ENCODE measurements at regions not wholly inside any gene's neighbourhood (a gene's known extent, or its start where the extent isn't known, plus 50 kb on each side); places are given as distances from the start of the nearest gene placed in this dataset.
A peak's percentile ranks its signal among the peaks of the same experiment; 100 is the strongest.
"Not testable (repeated sequence)": the region's sequence is repeated elsewhere in the genome, so short reads cannot be mapped to it uniquely, and the experiment has no call there.

DNA sequence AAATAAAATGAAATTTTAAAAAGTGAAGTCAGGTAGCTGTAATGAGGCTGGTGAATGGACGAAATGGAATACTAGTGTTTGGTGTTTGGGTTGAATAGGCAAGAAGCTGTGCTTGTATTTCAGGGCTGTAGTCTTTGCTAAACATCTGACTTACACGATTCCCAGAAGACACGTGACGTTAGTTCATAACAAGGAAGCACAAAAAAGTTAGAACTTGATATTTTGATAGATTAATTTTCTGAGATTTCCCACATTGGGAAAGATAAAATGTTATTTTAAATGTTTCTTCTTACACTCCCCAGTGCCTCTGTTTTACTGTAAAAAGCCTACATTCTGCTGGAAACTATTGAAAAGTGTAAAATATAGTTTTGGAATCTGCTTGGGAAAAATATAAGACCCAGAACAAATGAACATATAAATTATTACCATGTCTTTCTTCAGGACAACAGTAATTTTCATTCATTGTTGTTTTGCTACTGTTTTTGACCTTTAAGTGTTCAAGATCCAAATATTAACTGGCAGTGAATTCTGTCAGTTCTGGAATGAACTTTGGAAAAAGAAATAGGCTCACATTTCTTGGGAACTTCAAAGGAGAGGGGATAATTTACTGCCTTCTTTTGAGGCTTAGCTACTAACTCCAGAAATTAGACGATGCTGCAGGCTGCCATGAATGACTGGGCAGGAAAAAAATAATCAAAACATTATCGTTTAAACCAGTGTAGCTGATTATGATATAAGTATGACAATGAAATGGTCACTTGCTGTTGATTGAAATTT lies 241.3 kb downstream of the SLITRK6 start:
- DNase-seq = no peak
- no peak overlapping the region for H3K4me3 ChIP-seq
- BruUV-seq (replicated peaks) = no TSS peak
- no peaks in the 10 kb centered on the region for H3K36me3 ChIP-seq (ENCODE audit: low read depth)
- no peak for TF ChIP-seq EZH2 (IDR thresholded peaks at IDR 0.05; ENCODE audit: low read depth)
- TF ChIP-seq, protein P1, sequence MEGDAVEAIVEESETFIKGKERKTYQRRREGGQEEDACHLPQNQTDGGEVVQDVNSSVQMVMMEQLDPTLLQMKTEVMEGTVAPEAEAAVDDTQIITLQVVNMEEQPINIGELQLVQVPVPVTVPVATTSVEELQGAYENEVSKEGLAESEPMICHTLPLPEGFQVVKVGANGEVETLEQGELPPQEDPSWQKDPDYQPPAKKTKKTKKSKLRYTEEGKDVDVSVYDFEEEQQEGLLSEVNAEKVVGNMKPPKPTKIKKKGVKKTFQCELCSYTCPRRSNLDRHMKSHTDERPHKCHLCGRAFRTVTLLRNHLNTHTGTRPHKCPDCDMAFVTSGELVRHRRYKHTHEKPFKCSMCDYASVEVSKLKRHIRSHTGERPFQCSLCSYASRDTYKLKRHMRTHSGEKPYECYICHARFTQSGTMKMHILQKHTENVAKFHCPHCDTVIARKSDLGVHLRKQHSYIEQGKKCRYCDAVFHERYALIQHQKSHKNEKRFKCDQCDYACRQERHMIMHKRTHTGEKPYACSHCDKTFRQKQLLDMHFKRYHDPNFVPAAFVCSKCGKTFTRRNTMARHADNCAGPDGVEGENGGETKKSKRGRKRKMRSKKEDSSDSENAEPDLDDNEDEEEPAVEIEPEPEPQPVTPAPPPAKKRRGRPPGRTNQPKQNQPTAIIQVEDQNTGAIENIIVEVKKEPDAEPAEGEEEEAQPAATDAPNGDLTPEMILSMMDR (conservative IDR thresholded peaks at IDR 0.05) = no peak
- H3K79me2 ChIP-seq (ENCODE audit: low read depth) = no peaks in the 10 kb centered on the region
- no peaks in the 10 kb centered on the region for H3K27me3 ChIP-seq (ENCODE audit: insufficient read depth, low read depth)
- H3K27ac ChIP-seq = no peak overlapping the region
- H2AFZ ChIP-seq = 0 out of 2 replicates have a peak overlapping the region, but pooled peaks have one; percentile 37
- H3K9me3 ChIP-seq (ENCODE audit: insufficient read depth, low read depth) = peaks cover 3% of the 10 kb centered on the region; the same call in 1 of the 2 replicates
- H3F3A ChIP-seq (ENCODE audit: insufficient read depth, low read depth) = no peaks in the 10 kb centered on the region
- no peaks in the 10 kb centered on the region for H3K9me2 ChIP-seq (ENCODE audit: insufficient read depth)
- H3K4me1 ChIP-seq (replicated peaks; ENCODE audit: insufficient read depth) = no peaks in the 10 kb centered on the region
- intact Hi-C loops (cut with micrococcal nuclease; ENCODE audit: unreplicated experiment) = no loop called here
- ChIA-PET CTCF (no interaction called here), POLR2A (ENCODE audit: unreplicated experiment) (no interaction called here)
- no peaks in the 10 kb centered on the region for H4K20me1 ChIP-seq (ENCODE audit: insufficient read depth)
- H3K4me2 ChIP-seq = no peak overlapping the region

DNA sequence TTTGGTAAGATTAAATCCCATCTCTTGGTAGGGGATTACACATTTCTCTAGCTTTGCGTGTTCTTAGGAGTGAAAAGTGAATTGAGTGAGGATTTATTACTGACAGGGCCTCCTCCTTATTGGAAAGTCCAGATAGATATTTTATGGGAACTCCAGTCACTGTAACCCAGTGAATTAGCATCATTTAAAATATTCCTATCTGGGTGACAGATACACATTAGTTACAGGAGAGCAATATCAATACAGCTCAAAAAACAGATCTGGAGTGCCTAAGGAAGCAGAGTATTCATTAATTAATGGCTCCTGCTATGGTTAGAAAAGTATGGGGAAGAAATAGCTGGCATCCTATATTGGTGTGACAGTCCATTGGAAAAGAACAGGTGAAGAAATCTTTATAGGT lies 248.2 kb downstream of the SLITRK6 start:
- no TSS peak for BruUV-seq (replicated peaks)
- H4K20me1 ChIP-seq (ENCODE audit: insufficient read depth) = no peaks in the 10 kb centered on the region
- CTCF ChIA-PET = no interaction called here
- no peaks in the 10 kb centered on the region for H3K36me3 ChIP-seq (ENCODE audit: low read depth)
- no peak for TF ChIP-seq EZH2 (IDR thresholded peaks at IDR 0.05; ENCODE audit: low read depth)
- TF ChIP-seq, protein P1 (conservative IDR thresholded peaks at IDR 0.05) = no peak
- H3K4me3 ChIP-seq = no peak overlapping the region
- no peak overlapping the region for H3K27ac ChIP-seq
- intact Hi-C loops (cut with micrococcal nuclease; ENCODE audit: unreplicated experiment) = no loop called here
- H3K4me2 ChIP-seq = no peak overlapping the region
- H3K4me1 ChIP-seq (replicated peaks; ENCODE audit: insufficient read depth) = no peaks in the 10 kb centered on the region
- H3K79me2 ChIP-seq (ENCODE audit: low read depth) = no peaks in the 10 kb centered on the region
- POLR2A ChIA-PET (ENCODE audit: unreplicated experiment) = no interaction called here
- no peaks in the 10 kb centered on the region for H3K27me3 ChIP-seq (ENCODE audit: insufficient read depth, low read depth)
- H2AFZ ChIP-seq = no peak overlapping the region
- no peaks in the 10 kb centered on the region for H3F3A ChIP-seq (ENCODE audit: insufficient read depth, low read depth)
- H3K9me3 ChIP-seq (ENCODE audit: insufficient read depth, low read depth) = peaks cover 10% of the 10 kb centered on the region
- H3K9me2 ChIP-seq (ENCODE audit: insufficient read depth) = no peaks in the 10 kb centered on the region
- no peak for DNase-seq

DNA sequence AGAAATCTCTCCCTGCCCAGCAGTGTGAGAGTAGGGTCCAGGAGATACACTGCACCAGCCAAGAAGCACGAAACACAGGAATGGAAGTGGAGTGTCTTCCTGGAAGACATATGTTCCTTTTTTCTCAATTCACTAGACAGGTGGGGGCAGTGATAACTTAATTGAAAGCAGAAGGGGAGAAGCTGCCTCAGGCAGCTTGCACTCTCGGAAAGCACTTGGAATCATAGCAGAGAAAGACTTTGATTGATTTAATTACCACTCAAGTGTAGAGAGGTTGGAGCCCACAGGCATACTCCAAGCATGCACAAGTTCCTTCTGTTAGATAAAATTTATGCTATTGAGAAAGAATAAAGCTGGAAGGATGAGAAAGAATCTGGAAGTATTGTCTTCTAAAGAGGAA lies 249.4 kb downstream of the SLITRK6 start:
- BruUV-seq (replicated peaks) = no TSS peak
- Histone ChIP-seq H3K79me2 (ENCODE audit: low read depth) (no peaks in the 10 kb centered on the region), H4K20me1 (ENCODE audit: insufficient read depth) (no peaks in the 10 kb centered on the region), H3K4me2 (no peak overlapping the region), H3K4me1 (replicated peaks; ENCODE audit: insufficient read depth) (no peaks in the 10 kb centered on the region), H2AFZ (no peak overlapping the region), H3K9me3 (ENCODE audit: insufficient read depth, low read depth) (peaks cover 7% of the 10 kb centered on the region; the same call in 1 of the 2 replicates), H3K27me3 (ENCODE audit: insufficient read depth, low read depth) (no peaks in the 10 kb centered on the region), H3F3A (ENCODE audit: insufficient read depth, low read depth) (no peaks in the 10 kb centered on the region), H3K9me2 (ENCODE audit: insufficient read depth) (no peaks in the 10 kb centered on the region), H3K4me3 (no peak overlapping the region), H3K27ac (no peak overlapping the region), H3K36me3 (ENCODE audit: low read depth) (no peaks in the 10 kb centered on the region)
- TF ChIP-seq, protein P1 (conservative IDR thresholded peaks at IDR 0.05) = no peak
- TF ChIP-seq EZH2 (IDR thresholded peaks at IDR 0.05; ENCODE audit: low read depth) = no peak
- intact Hi-C loops (cut with micrococcal nuclease; ENCODE audit: unreplicated experiment) = no loop called here
- ChIA-PET POLR2A (ENCODE audit: unreplicated experiment) (interaction anchor here (0.6 kb wide), 1 partner anchor 288 kb away, joined by 3 read pairs; no protein-coding TSS in a partner anchor), CTCF (no interaction called here)
- no peak for DNase-seq

DNA sequence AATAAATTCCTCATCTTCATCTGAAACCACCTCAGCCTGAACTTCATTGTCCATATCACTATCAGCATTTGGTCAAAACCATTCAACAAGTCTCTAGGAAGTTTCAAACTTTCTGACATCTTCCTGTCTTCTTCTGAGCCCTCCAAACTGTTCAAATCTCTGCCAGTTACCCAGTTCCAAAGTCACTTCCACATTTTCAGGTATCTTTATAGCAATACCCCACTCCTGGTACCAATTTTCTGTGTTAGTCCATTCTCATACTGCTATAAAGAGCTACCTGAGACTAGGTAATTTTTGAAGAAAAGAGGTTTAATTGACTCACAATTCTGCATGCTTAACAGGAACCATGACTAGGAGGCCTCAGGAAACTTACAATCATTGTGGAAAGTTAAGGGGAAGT lies 250.4 kb downstream of the SLITRK6 start:
- H3K4me1 ChIP-seq (replicated peaks; ENCODE audit: insufficient read depth); H3K79me2 ChIP-seq (ENCODE audit: low read depth); H3K27ac ChIP-seq; H3K9me2 ChIP-seq (ENCODE audit: insufficient read depth); H3K9me3 ChIP-seq (ENCODE audit: insufficient read depth, low read depth); intact Hi-C loops (cut with micrococcal nuclease; ENCODE audit: unreplicated experiment); H2AFZ ChIP-seq; POLR2A ChIA-PET (ENCODE audit: unreplicated experiment); BruUV-seq (replicated peaks); H3K27me3 ChIP-seq (ENCODE audit: insufficient read depth, low read depth); H4K20me1 ChIP-seq (ENCODE audit: insufficient read depth); H3K36me3 ChIP-seq (ENCODE audit: low read depth); H3K4me2 ChIP-seq; H3K4me3 ChIP-seq; H3F3A ChIP-seq (ENCODE audit: insufficient read depth, low read depth); DNase-seq: not testable (repeated sequence)
- CTCF ChIA-PET = interaction anchor here (0.6 kb wide), 1 partner anchor 84 kb away, joined by 3 read pairs; no protein-coding TSS in a partner anchor

Data from PC-9 (cell line).